GM12872 (cell line): ENCODE measurements at regions not wholly inside any gene's neighbourhood (a gene's known extent, or its start where the extent isn't known, plus 50 kb on each side); places are given as distances from the start of the nearest gene placed in this dataset.

Experiments
- CTCF ChIP-seq: IDR thresholded peaks from 3 replicates; pipeline ENCODE4 v1.5.1; 2011; ENCODE audit warnings: low read depth, mild to moderate bottlenecking, low read length, moderate library complexity; ENCODE audit not compliant: insufficient read depth

GRCh38 chr4:96969455-96969854 is 1129.6 kb downstream of the PDHA2 start:
- no peak for TF ChIP-seq CTCF

DNA sequence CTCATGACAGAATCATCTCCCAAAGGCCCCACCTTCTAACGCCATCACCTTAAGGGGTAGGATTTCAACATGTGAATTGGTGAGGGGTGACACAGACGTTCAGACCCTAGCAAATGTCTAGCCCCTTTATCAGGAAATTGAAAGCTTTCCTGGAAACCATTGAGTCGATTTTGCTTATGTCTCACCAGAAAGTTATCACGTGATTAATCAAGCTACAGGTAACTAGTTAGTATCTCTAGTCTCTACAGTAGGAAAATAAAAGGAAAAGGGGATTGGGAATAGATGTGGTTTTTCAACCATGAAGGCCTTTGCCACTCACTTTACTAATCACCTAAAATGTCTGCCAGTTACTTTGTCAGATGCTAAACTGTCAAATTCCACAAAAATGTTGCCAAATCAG is 1133.0 kb downstream of the PDHA2 start:
- TF ChIP-seq CTCF = no peak

DNA sequence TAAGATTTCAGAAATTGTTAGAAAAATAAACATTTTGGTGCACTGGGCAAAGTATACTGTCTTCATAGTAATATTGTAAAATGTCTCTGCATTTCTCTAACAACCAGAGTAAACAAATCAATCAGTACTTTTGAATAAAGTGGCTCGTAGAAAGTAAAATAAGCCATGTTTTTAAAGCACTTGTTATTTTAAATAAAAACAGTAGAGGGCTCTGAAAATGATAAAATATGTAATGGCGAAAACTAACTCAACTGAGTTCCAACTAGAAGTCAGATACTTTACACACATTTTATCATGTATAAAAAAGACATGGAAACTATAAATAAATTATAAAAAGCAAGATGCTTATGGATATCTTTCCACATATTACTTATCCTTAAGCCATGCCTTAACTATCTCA is 1134.4 kb downstream of the PDHA2 start:
- TF ChIP-seq CTCF = no peak

- TF ChIP-seq CTCF = no peak
These were observed 1143.9 kb downstream of the PDHA2 start for GRCh38 chr4:96983830-96984229.

- no peak for TF ChIP-seq CTCF
These were observed 1146.9 kb downstream of the PDHA2 start for GRCh38 chr4:96986816-96987215.

- no peak for TF ChIP-seq CTCF
These were observed 1151.2 kb downstream of the PDHA2 start for GRCh38 chr4:96991083-96991482.

- TF ChIP-seq CTCF = no peak
These were observed 1150.8 kb downstream of the STPG2 start for GRCh38 chr4:96992443-96992842.

GRCh38 chr4:96993560-96993959 is 1149.7 kb downstream of the STPG2 start:
- no peak for TF ChIP-seq CTCF
